ENCODE measurements at regions not wholly inside any gene's neighbourhood (a gene's known extent, or its start where the extent isn't known, plus 50 kb on each side); places are given as distances from the start of the nearest gene placed in this dataset.

- no peak for TF ChIP-seq CTCF (IDR thresholded peaks at IDR 0.05)
- no peak for TF ChIP-seq POLR2A (IDR thresholded peaks at IDR 0.05)
- TF ChIP-seq EP300 (IDR thresholded peaks at IDR 0.05), result no peak
- Histone ChIP-seq H3K9me3 (no peaks in the 10 kb centered on the region), H3K4me1 (ENCODE audit: insufficient read depth) (no peaks in the 10 kb centered on the region), H3K36me3 (no peaks in the 10 kb centered on the region), H3K4me3 (no peak overlapping the region), H3K27ac (no peak overlapping the region), H3K27me3 (no peaks in the 10 kb centered on the region)
- intact Hi-C loops (cut with DNase I), result no loop called here
- WGBS, 3 donors, result 51 to 74% (median 67%) methylated on average over 2 of the region's 2 CpGs
- DNase-seq, result no peak
These were observed 100.6 kb downstream of the BAMBI start for GRCh38 chr10:28777911-28778310.

- DNase-seq, result no peak
- Histone ChIP-seq H3K4me3 (no peak overlapping the region), H3K36me3 (no peaks in the 10 kb centered on the region), H3K27ac (no peak overlapping the region), H3K4me1 (ENCODE audit: insufficient read depth) (no peaks in the 10 kb centered on the region), H3K9me3 (no peaks in the 10 kb centered on the region), H3K27me3 (no peaks in the 10 kb centered on the region)
- TF ChIP-seq POLR2A (IDR thresholded peaks at IDR 0.05), result no peak
- no peak for TF ChIP-seq CTCF (IDR thresholded peaks at IDR 0.05)
- TF ChIP-seq EP300 (IDR thresholded peaks at IDR 0.05), result no peak
- WGBS, 3 donors, result 81 to 96% (median 89%) methylated on average over 2 of the region's 2 CpGs
- intact Hi-C loops (cut with DNase I), result no loop called here
These were observed 101.2 kb downstream of the BAMBI start for GRCh38 chr10:28778524-28778923.

- intact Hi-C loops (cut with DNase I), result no loop called here
These were observed 104.0 kb downstream of the BAMBI start for GRCh38 chr10:28781296-28781695.

GRCh38 chr10:28783087-28783486 is 105.8 kb downstream of the BAMBI start:
- no peak for DNase-seq
- TF ChIP-seq CTCF (IDR thresholded peaks at IDR 0.05), result no peak
- no peak for TF ChIP-seq POLR2A (IDR thresholded peaks at IDR 0.05)
- no peak for TF ChIP-seq EP300 (IDR thresholded peaks at IDR 0.05)
- Histone ChIP-seq H3K9me3 (no peaks in the 10 kb centered on the region), H3K4me3 (no peak overlapping the region), H3K27ac (no peak overlapping the region), H3K36me3 (no peaks in the 10 kb centered on the region), H3K27me3 (no peaks in the 10 kb centered on the region), H3K4me1 (ENCODE audit: insufficient read depth) (no peaks in the 10 kb centered on the region)
- 87 to 89% (median 87%) methylated on average over 5 of the region's 5 CpGs for WGBS, 3 donors
- intact Hi-C loops (cut with DNase I), result no loop called here

More at GRCh38 chr10:28781296-28781695, 104.0 kb downstream of the BAMBI start:
- Histone ChIP-seq H3K9me3 (no peaks in the 10 kb centered on the region), H3K4me3 (no peak overlapping the region), H3K27me3 (no peaks in the 10 kb centered on the region), H3K4me1 (ENCODE audit: insufficient read depth) (no peaks in the 10 kb centered on the region), H3K36me3 (no peaks in the 10 kb centered on the region), H3K27ac (no peak overlapping the region)
- TF ChIP-seq POLR2A (IDR thresholded peaks at IDR 0.05), result no peak
- no peak for TF ChIP-seq EP300 (IDR thresholded peaks at IDR 0.05)
- no peak for TF ChIP-seq CTCF (IDR thresholded peaks at IDR 0.05)
- WGBS, 3 donors, result 91 to 94% (median 91%) methylated on average over 5 of the region's 5 CpGs
- DNase-seq, result no peak

GRCh38 chr10:28785018-28785417 is 107.7 kb downstream of the BAMBI start:
- 42 to 59% (median 43%) methylated on average over 5 of the region's 5 CpGs for WGBS, 3 donors
- TF ChIP-seq EP300 (IDR thresholded peaks at IDR 0.05) (no peak), CTCF (IDR thresholded peaks at IDR 0.05) (no peak), POLR2A (IDR thresholded peaks at IDR 0.05) (no peak)
- Histone ChIP-seq H3K4me3 (no peak overlapping the region), H3K9me3 (no peaks in the 10 kb centered on the region), H3K36me3 (no peaks in the 10 kb centered on the region), H3K27ac (no peak overlapping the region), H3K4me1 (ENCODE audit: insufficient read depth) (no peaks in the 10 kb centered on the region), H3K27me3 (no peaks in the 10 kb centered on the region)
- no peak for DNase-seq
- intact Hi-C loops (cut with DNase I), result no loop called here
